Adrenal gland (tissue), 9 donors: ENCODE measurements at regions not wholly inside any gene's neighbourhood (a gene's known extent, or its start where the extent isn't known, plus 50 kb on each side); places are given as distances from the start of the nearest gene placed in this dataset.

Source experiments
- DNase-seq, 7 donors: peaks; one replicate each; pipeline ENCODE4 v3.0.0-alpha.2; 2019 to 2020
- H3K27ac ChIP-seq, 5 donors: fragments of 200-600 bp; sonication (generic) in 4 of 5; 1 replicate in 3 of 5; 2 replicates in 2 of 5; pipeline versions ENCODE4 v1.5.1 to v1.8.0; 2016 to 2020; ENCODE audit warnings: mild to moderate bottlenecking in 1 of 5
- H3K27me3 ChIP-seq: fragments of 200-600 bp; 2 replicates; pipeline ENCODE4 v1.8.0; 2021
- H3K36me3 ChIP-seq, 2 donors: fragments of 200-600 bp; replicated peaks in 1 of 2; 1 replicate in 1 of 2; 2 replicates in 1 of 2; pipeline versions ENCODE4 v1.5.1 to v1.8.0; 2018 to 2022
- H3K4me1 ChIP-seq, 2 donors: fragments of 200-600 bp; replicated peaks in 1 of 2; 1 replicate in 1 of 2; 2 replicates in 1 of 2; pipeline versions ENCODE4 v1.5.1 to v1.8.0; 2018 to 2021
- H3K4me3 ChIP-seq, 4 donors: fragments of 200-600 bp; sonication (generic) in 3 of 4; one replicate each; pipeline ENCODE4 v1.5.1; 2016 to 2018
- H3K9me3 ChIP-seq, 3 donors: fragments of 200-600 bp; sonication (generic) in 1 of 3; replicated peaks in 1 of 3; 1 replicate in 2 of 3; 2 replicates in 1 of 3; pipeline versions ENCODE4 v1.5.1 to v1.8.0; 2016 to 2021
- CTCF ChIP-seq, 6 experiments: fragments of 450-650 bp in 4 of 6; fragments of 200-600 bp in 2 of 6; sonication (generic) in 1 of 6; IDR thresholded peaks; 1 replicate in 5 of 6; 2 replicates in 1 of 6; pipeline versions ENCODE4 v1.5.1 to v1.8.0; 2016 to 2021; ENCODE audit warnings: antibody characterized with exemption in 6 of 6, mild to moderate bottlenecking in 2 of 6, moderate library complexity in 1 of 6
- POLR2A ChIP-seq, 2 donors: fragments of 450-650 bp; IDR thresholded peaks; one replicate each; pipeline ENCODE4 v1.6.1; 2017; ENCODE audit warnings: antibody characterized with exemption in 2 of 2, mild to moderate bottlenecking in 2 of 2, moderate library complexity in 1 of 2
- WGBS, 4 donors: extraction: QIAGEN DNeasy Blood & Tissue Kit in 2 of 4; methylation state at CpG; one replicate each; pipeline versions ENCODE4 v1.1.5 to v1.1.7; 2013 to 2017; 5-methylcytosine and 5-hydroxymethylcytosine counted together
- intact Hi-C, 2 donors: fragments of 100-400 bp; cut with DNase I; formaldehyde crosslinking; loops; one replicate each; pipeline versions ENCODE4 v1.14.1 to v1.15.0; 2022 to 2023
- donor health status: healthy with polysubstance abuse.
- donor health status: Bipolar disorder and iron deficiency.
- donor health status: DM: yes; HTN: yes; CAD: no.
- donor health status: DM: no; HTN: no; CAD: no.
- donor health status: DM: no; HTN: no; CAD: no.

GRCh38 chr2:106995556-106995955, 109.6 kb upstream of the ST6GAL2 start:
- Histone ChIP-seq H3K4me3 (no peak overlapping the region), H3K36me3 (no peaks in the 10 kb centered on the region), H3K9me3 (no peaks in the 10 kb centered on the region), H3K4me1 (no peaks in the 10 kb centered on the region), H3K27me3 (no peaks in the 10 kb centered on the region), H3K27ac (no peak overlapping the region)
- 35 to 46% (median 40%) methylated on average over 7 of the region's 7 CpGs for WGBS, 4 donors
- no peak for DNase-seq
- TF ChIP-seq CTCF (IDR thresholded peaks at IDR 0.05), result no peak
- TF ChIP-seq POLR2A (IDR thresholded peaks at IDR 0.05), result no peak
- intact Hi-C loops, result no loop called here

GRCh38 chr2:106996171-106996769, 110.3 kb upstream of the ST6GAL2 start:
- intact Hi-C loops, result no loop called here
- no peak for DNase-seq
- no peak for TF ChIP-seq CTCF (IDR thresholded peaks at IDR 0.05)
- no peak for TF ChIP-seq POLR2A (IDR thresholded peaks at IDR 0.05)
- no peak overlapping the region for H3K4me3 ChIP-seq
- no peaks in the 10 kb centered on the region for H3K9me3 ChIP-seq
- H3K4me1 ChIP-seq, result no peaks in the 10 kb centered on the region
- WGBS, 4 donors, result 35 to 42% (median 38%) methylated on average over 11 of the region's 11 CpGs
- H3K36me3 ChIP-seq, result no peaks in the 10 kb centered on the region
- H3K27ac ChIP-seq, result no peak overlapping the region
- H3K27me3 ChIP-seq, result no peaks in the 10 kb centered on the region

- no peaks in the 10 kb centered on the region for H3K27me3 ChIP-seq
- no peak for DNase-seq
- 55 to 92% (median 71%) methylated on average over 3 of the region's 3 CpGs for WGBS, 4 donors
- TF ChIP-seq POLR2A (IDR thresholded peaks at IDR 0.05), result no peak
- TF ChIP-seq CTCF (IDR thresholded peaks at IDR 0.05), result no peak
- no peak overlapping the region for H3K4me3 ChIP-seq
- H3K9me3 ChIP-seq, result no peaks in the 10 kb centered on the region
- no peak overlapping the region for H3K27ac ChIP-seq
- H3K36me3 ChIP-seq, result no peaks in the 10 kb centered on the region
- intact Hi-C loops, result no loop called here
- no peaks in the 10 kb centered on the region for H3K4me1 ChIP-seq
Measured at GRCh38 chr2:106997204-106997603, 111.2 kb upstream of the ST6GAL2 start.

- Histone ChIP-seq H3K4me3 (no peak overlapping the region), H3K36me3 (no peaks in the 10 kb centered on the region), H3K27ac (no peak overlapping the region), H3K27me3 (no peaks in the 10 kb centered on the region), H3K9me3 (no peaks in the 10 kb centered on the region), H3K4me1 (no peaks in the 10 kb centered on the region)
- TF ChIP-seq CTCF (IDR thresholded peaks at IDR 0.05) (no peak), POLR2A (IDR thresholded peaks at IDR 0.05) (no peak)
- 28 to 74% (median 47%) methylated on average over 2 of the region's 2 CpGs for WGBS, 4 donors
- intact Hi-C loops, result no loop called here
- DNase-seq, result no peak
Measured at GRCh38 chr2:107001062-107001461, 115.1 kb upstream of the ST6GAL2 start.
